HG03097 (cell line): ENCODE measurements at regions not wholly inside any gene's neighbourhood (a gene's known extent, or its start where the extent isn't known, plus 50 kb on each side); places are given as distances from the start of the nearest gene placed in this dataset.

Experiments used
- ATAC-seq: cut with Tn5 transposase; IDR thresholded peaks from one replicate; pipeline ENCODE4 v1.9.1; 2021; ENCODE audit not compliant: unreplicated experiment, low FRiP score

- no peak for ATAC-seq
These were observed 353.9 kb downstream of the CYRIA start for GRCh38 chr2:16311521-16312440.

GRCh38 chr2:16308816-16309215 is 356.8 kb downstream of the CYRIA start:
- no peak for ATAC-seq

GRCh38 chr2:16304876-16305590 is 360.6 kb downstream of the CYRIA start:
- ATAC-seq: no peak

- ATAC-seq: no peak
These were observed 361.9 kb downstream of the CYRIA start for GRCh38 chr2:16303761-16304160.

- no peak for ATAC-seq
These were observed 362.4 kb downstream of the CYRIA start for GRCh38 chr2:16303273-16303577.

- ATAC-seq: no peak
These were observed 362.3 kb downstream of the MYCN start for GRCh38 chr2:16302431-16303272.

GRCh38 chr2:16301961-16302360 is 361.6 kb downstream of the MYCN start:
- no peak for ATAC-seq

GRCh38 chr2:16298866-16299265 is 358.5 kb downstream of the MYCN start:
- no peak for ATAC-seq

- no peak for ATAC-seq
These were observed 356.2 kb downstream of the MYCN start for GRCh38 chr2:16296331-16297250.

- no peak for ATAC-seq
These were observed 355.6 kb downstream of the MYCN start for GRCh38 chr2:16296038-16296290.

- no peak for ATAC-seq
These were observed 354.4 kb downstream of the MYCN start for GRCh38 chr2:16294791-16295190.

- ATAC-seq: no peak
These were observed 353.5 kb downstream of the MYCN start for GRCh38 chr2:16293871-16294270.

- ATAC-seq: no peak
These were observed 353.0 kb downstream of the MYCN start for GRCh38 chr2:16293398-16293797.

GRCh38 chr2:16291731-16292550 is 351.6 kb downstream of the MYCN start:
- no peak for ATAC-seq

GRCh38 chr2:16291226-16291625 is 350.9 kb downstream of the MYCN start:
- ATAC-seq: no peak

- ATAC-seq: no peak
These were observed 350.1 kb downstream of the MYCN start for GRCh38 chr2:16290311-16291020.

GRCh38 chr2:16288371-16289112 is 348.2 kb downstream of the MYCN start:
- no peak for ATAC-seq

- ATAC-seq: no peak
These were observed 347.5 kb downstream of the MYCN start for GRCh38 chr2:16287831-16288230.
